AG08396 (cell line): ENCODE measurements at regions not wholly inside any gene's neighbourhood (a gene's known extent, or its start where the extent isn't known, plus 50 kb on each side); places are given as distances from the start of the nearest gene placed in this dataset.

Experiments
- DNase-seq: peaks from one replicate; pipeline ENCODE4 v3.0.0; 2012; ENCODE audit warnings: low spot score, mixed read lengths

DNA sequence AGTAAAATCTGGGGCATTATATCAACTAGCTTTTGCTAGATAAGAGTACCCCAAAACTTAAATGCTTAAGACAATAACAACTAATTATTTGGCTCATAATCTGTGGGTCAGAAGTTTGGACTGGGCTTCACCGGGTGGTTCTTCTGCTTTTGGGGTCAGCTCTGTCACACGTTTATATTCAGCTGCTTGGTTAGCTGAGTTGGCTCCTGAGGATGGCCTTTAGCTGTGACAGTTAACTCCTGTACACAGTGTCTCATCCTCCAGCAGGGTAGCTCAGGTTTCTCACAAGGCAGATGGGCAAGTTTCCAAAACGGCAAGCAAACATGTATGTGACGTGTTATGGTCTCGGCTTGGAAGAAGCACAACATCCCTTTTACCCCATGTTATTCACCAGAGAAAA is 488.2 kb downstream of the TLE4 start:
- no peak for DNase-seq

GRCh38 chr9:80059191-80059590 is 487.4 kb downstream of the TLE4 start:
- no peak for DNase-seq

DNA sequence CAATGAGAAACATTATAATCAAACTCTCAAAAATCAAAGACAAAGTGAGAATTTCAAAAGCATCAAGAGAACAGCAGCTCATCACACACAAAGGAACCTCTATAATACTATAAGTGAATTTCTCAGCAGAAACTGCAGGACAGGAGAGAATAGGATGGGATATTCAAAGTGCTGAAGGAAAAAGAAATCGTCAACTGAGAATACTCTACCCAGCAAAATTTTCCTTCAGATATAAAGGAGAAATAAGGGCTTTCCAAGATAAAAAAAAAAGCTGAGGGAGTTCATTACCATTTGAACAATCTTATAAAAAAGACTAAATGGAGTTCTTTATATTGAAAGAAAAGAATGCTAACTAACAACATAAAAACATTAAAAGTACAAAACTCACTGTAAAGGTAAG is 481.1 kb downstream of the TLE4 start:
- DNase-seq = no peak

DNA sequence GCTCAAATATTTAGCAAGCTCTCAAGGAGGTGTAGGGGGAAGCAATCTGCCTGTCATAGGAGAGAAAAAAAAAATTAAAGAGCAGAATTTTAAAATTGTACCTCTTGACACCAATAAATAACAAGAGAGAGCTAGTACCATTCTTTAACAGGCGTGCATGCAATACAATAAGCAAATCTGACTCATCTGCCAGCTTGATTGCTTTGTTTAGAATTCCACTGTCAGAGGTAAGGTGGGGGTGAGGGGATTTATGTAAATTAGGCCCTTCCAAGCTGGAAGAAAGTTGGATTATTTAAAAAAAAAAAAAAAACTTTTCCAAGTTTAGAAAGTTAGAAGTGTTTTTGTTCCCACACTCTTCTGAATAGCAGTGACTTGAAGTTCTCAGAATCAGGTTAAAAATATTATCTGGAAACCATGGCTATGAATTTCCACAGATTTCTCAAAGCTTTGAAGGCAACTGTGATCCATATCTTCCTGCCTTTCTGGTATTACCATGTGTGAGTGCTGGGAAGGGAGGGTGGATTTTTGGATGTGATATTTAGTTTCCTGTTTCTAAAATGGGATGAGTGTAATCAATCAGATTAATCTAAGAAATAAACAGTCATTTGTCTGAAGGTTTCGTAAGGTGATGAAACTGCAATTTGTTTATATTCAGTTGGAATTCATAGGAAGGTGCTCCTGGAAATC is 477.5 kb downstream of the TLE4 start:
- DNase-seq = no peak

DNA sequence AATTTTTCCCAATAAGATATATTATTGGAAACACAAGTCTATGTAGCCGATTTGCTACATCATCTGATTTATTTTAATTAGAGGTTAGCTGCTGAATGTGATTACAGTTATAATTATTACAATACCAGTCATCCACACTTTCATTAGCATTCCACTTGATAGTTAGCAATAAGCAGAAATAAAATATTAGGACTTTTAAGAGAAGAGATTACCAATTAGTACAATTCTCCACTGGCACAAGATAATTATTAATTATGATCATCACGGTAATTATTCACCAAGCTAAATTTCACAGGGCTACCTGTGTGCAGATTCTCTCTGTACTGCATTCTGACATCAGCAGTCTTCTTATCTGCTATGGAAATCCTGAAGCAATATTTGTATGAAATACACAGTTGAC is 474.7 kb downstream of the TLE4 start:
- DNase-seq = no peak

GRCh38 chr9:80041821-80042220 is 470.1 kb downstream of the TLE4 start:
- no peak for DNase-seq

DNA sequence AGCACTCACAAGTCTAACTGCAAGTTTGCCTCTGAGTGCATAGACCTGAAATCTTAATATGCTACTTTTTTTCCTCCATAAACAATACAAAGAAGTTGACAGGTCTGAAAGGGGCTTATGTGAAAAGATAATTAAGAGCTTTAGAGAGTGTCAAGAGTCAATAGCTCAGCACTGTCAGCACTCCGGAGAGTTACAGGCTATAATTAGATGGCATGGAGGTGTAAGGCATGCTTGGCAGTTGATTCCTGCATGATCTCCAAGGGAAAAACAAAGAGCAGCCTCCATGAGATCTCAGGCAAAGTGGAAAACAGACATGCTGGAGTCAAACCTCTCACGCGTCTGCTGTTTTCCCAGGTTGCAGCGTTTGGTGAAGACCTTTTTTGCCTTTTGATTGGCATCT is 468.7 kb downstream of the TLE4 start:
- DNase-seq = no peak

DNA sequence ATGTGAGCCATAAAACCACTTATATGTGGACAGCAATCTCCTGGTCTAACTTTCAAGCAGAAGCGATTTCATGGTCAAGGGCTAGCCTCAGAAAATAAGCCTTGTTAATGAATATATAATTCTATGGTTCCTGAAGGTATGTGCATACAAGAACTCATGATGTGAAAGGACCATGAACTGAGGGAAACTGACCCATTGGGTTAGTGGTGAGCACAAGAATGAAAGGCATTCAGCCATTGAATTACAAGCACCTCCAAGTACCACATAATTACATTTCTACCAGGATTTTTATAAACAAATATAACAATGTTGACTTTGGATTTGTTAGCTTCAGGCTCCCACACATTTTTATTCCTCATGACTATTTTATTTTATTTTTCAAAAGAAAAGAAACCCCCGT is 459.0 kb downstream of the TLE4 start:
- DNase-seq = no peak

DNA sequence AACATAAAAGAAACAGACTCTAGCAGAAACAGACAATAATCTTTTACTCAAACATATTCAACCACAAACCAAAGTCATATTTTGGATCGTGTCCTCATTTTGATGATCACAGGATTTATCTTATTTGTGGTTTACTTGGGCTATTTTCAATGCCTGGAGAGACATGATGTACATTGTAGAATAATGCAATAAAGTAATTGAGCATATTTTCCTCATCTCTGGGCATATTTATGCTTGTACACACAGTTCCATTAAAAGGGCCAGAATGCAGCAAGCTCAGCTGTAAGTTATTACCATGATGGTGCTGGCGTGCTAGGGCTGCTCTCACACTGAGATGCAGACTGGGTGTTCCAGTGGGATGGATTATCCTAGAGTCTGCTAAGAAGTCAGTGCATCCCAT is 456.7 kb downstream of the TLE4 start:
- no peak for DNase-seq

DNA sequence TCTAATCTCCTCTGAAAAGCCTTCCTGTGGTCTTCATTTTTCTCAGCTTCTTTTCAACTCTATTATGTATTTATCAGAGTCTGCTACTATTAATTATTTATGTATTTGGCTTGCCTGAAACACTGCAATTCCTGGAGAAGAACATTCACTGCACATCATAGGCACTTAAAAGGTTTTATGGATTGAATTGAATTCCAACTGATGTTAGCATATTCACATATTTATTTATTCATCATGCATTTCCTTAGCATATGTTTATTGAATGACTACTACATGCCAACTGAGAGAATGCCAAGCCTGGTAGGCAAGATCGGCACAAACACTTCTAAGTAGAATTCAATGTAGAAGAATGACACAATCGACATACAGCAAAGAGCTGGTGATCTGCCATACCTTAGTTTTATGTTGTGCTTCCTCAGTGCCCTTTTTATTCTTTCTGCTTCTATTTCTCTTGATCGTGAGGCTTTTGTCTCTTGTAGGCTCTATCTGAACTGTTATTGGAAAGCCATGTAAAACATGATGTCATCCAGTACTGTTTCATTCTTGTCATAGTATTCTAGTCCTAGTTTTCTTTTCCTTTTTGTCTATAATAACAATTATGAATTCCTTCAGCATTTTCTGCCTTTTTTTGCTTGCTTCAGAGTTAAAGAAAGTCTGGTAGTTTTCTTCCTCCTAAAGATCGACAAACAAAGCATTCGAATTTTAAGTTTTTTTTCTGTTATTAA is 454.2 kb downstream of the TLE4 start:
- DNase-seq = no peak

DNA sequence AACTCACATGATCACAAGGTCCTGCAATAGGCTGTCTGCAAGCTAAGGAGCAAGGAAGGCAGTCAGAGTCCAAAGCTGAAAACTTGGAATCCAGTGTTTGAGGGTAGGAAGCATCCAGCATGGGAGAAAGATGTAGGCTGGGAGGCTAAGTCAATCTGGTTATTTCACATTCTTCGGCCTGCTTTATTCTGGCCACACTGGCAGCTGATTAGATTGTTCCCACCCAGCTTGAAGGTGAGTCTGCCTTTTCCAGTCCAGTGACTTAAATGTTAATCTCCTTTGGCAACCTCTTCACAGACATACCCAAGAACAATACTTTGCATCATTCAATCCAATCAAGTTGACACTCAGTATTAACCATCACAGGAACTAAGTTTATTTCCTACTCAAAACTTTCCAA is 453.4 kb downstream of the TLE4 start:
- DNase-seq = no peak

GRCh38 chr9:80020530-80020929 is 448.8 kb downstream of the TLE4 start:
- no peak for DNase-seq

GRCh38 chr9:80020056-80020455 is 448.3 kb downstream of the TLE4 start:
- DNase-seq = no peak

- DNase-seq = no peak
These were observed 442.1 kb downstream of the TLE4 start for GRCh38 chr9:80013891-80014290.

GRCh38 chr9:80012557-80013330 is 441.0 kb downstream of the TLE4 start:
- no peak for DNase-seq

DNA sequence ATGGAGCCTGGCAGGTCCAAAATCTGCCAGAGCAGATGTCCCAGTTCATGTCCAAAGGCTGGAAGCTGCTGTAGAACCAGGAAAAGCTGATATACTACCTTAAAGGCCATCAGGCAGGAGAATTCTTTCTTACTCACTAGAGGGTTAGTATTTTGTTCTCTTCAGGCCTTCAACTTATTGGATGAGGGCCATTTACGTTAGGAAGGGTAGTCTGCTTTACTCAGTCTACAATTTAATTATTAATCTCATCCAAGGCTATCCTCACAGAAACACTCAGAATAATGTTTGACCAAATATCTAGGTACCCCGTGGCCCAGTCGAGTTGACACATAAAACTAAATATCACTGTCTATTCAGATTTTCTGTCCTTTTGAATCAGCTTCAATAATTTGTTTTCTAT is 437.4 kb downstream of the TLE4 start:
- DNase-seq = no peak

- DNase-seq = no peak
These were observed 432.9 kb downstream of the TLE4 start for GRCh38 chr9:80004714-80005113.

- DNase-seq = no peak
These were observed 418.8 kb downstream of the TLE4 start for GRCh38 chr9:79990536-79990935.

- DNase-seq = no peak
These were observed 417.3 kb downstream of the TLE4 start for GRCh38 chr9:79989079-79989478.

GRCh38 chr9:79988126-79988525 is 416.4 kb downstream of the TLE4 start:
- DNase-seq = no peak

- DNase-seq = no peak
These were observed 414.7 kb downstream of the TLE4 start for GRCh38 chr9:79986437-79986836.

DNA sequence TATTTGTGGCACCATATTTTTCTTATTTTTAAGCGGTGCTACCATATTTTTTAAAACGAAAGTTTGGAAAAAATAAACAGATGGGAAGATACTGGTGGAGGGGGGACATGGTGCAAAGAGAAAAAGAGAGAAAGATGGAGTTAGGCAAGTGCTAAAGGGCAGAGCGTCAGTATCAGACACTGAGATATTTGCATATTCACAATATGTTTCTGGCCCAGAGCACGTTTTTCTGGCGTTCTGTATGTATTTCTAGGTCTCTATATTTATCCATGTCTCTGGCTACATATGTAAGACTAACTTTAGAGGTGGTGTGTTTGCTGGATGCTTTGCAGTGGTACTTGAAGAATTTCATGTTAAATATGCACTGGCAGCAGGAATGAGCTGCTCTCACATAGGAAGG is 414.0 kb downstream of the TLE4 start:
- no peak for DNase-seq

GRCh38 chr9:79985264-79985663 is 413.5 kb downstream of the TLE4 start:
- DNase-seq = no peak
